ENCODE measurements at regions not wholly inside any gene's neighbourhood (a gene's known extent, or its start where the extent isn't known, plus 50 kb on each side); places are given as distances from the start of the nearest gene placed in this dataset.

DNA sequence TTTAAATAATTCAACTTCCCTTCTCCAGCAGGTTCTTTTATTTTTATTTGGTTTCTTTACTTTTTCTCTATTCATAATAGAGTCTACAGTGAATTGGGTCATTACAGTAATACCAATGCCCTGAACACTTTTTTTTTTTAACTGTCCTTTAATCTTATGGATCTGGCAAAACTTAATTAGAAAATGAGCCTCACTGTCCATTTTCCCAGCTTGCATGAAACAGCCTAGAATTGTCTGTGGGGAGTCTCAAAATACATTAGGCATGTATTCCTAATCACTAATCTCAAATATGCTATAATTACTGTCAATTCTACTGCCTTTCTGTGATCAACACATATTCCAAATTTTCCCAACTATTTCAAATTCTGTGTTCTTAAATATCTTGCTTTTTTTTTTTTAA is 406.8 kb downstream of the ANXA1 start:
- no peak overlapping the region for H3K27ac ChIP-seq
- H3K36me3 ChIP-seq (replicated peaks in 1 of 2; ENCODE audit: insufficient read depth in 1 of 2, low read depth in 2 of 2) = no peaks in the 10 kb centered on the region
- ATAC-seq (no peak), DNase-seq (no peak)
- H3K9me3 ChIP-seq = no peaks in the 10 kb centered on the region
- H3K4me3 ChIP-seq = no peak overlapping the region
- no peak for TF ChIP-seq POLR2A (IDR thresholded peaks at IDR 0.05)
- TF ChIP-seq, protein P1, sequence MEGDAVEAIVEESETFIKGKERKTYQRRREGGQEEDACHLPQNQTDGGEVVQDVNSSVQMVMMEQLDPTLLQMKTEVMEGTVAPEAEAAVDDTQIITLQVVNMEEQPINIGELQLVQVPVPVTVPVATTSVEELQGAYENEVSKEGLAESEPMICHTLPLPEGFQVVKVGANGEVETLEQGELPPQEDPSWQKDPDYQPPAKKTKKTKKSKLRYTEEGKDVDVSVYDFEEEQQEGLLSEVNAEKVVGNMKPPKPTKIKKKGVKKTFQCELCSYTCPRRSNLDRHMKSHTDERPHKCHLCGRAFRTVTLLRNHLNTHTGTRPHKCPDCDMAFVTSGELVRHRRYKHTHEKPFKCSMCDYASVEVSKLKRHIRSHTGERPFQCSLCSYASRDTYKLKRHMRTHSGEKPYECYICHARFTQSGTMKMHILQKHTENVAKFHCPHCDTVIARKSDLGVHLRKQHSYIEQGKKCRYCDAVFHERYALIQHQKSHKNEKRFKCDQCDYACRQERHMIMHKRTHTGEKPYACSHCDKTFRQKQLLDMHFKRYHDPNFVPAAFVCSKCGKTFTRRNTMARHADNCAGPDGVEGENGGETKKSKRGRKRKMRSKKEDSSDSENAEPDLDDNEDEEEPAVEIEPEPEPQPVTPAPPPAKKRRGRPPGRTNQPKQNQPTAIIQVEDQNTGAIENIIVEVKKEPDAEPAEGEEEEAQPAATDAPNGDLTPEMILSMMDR (IDR thresholded peaks at IDR 0.05) = no peak
- no peaks in the 10 kb centered on the region for H3K27me3 ChIP-seq
- H3K4me1 ChIP-seq = no peaks in the 10 kb centered on the region
- intact Hi-C loops (cut with DNase I) = no loop called here

DNA sequence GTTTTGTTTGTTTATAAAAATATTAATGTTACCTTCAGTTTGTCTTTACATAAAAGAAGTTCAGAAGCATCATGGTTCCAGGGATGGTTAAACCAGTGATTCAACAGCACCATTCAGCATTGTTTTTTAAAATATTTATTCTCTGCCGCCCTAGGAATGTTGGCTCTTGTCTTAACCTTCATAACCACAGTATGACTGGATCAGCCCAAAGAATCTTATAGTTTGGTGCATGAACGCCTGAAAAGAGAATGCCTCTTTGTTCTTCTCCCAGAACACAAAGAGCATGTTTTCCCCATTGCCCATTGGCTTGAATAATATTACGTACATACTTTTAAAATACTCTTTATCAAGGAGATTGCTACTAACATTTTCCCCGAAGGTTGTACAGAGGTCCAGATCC is 413.4 kb downstream of the ANXA1 start:
- ATAC-seq (no peak), DNase-seq (no peak)
- intact Hi-C loops (cut with DNase I) = no loop called here
- no peaks in the 10 kb centered on the region for H3K9me3 ChIP-seq
- H3K27me3 ChIP-seq = no peaks in the 10 kb centered on the region
- WGBS, 2 donors = 35 to 47% methylated on average over 4 of the region's 4 CpGs
- no peak overlapping the region for H3K4me3 ChIP-seq
- TF ChIP-seq POLR2A (IDR thresholded peaks at IDR 0.05) = no peak
- TF ChIP-seq, protein P1 (IDR thresholded peaks at IDR 0.05) = no peak
- H3K27ac ChIP-seq = no peak overlapping the region
- no peaks in the 10 kb centered on the region for H3K4me1 ChIP-seq
- no peaks in the 10 kb centered on the region for H3K36me3 ChIP-seq (replicated peaks in 1 of 2; ENCODE audit: insufficient read depth in 1 of 2, low read depth in 2 of 2)

DNA sequence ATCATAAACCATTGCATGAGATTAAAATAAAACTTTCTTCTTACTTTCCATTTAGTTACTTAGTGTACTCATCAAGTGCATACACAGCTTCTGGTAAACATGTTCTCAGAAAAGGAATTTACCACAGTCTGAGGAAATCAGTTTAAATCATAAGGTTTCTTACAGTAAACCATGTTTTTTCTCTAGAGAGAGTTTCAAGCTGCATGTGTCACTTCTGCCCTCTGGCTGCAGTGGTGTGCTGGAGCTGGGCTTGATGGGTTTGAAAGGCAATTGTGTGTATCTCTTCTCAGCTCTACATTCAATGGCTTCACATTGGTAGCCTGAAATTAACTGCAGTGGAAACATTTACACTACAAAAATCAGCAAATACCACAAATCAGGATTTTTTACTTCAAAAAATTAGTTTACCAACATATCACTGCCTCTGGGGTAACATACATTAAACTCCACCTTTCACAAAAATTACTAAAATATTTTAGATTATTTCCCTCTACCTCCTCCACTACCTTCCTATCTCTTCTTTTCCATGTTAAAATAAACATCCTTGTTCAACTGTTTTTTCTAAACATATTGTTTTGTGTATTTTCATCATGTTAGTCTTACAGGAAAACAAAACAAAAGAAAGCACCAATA is 414.3 kb downstream of the ANXA1 start:
- no peaks in the 10 kb centered on the region for H3K27me3 ChIP-seq

DNA sequence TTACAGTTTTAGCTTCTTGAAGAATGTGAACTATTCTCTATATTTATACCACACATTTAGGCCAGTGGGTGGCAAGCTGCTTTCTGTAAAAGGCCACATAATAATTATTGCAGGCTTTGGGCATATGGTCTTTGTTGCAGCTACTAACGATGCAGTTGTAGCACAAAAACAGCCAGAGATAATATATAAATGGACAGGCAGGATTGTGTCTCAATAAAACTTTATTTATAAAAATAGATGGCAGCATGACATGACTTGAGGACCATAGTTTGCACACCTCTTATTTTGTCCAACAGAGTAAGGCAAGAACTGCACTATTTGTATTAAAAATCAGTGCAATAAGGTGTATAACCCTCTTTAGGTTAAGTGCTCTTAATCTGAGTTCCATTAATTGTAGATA is 415.0 kb downstream of the ANXA1 start:
- Histone ChIP-seq H3K9me3 (no peaks in the 10 kb centered on the region), H3K27me3 (no peaks in the 10 kb centered on the region), H3K36me3 (replicated peaks in 1 of 2; ENCODE audit: insufficient read depth in 1 of 2, low read depth in 2 of 2) (no peaks in the 10 kb centered on the region), H3K4me1 (no peaks in the 10 kb centered on the region), H3K4me3 (no peak overlapping the region), H3K27ac (no peak overlapping the region)
- ATAC-seq = no peak
- DNase-seq = no peak
- TF ChIP-seq, protein P1 (IDR thresholded peaks at IDR 0.05) = no peak
- TF ChIP-seq POLR2A (IDR thresholded peaks at IDR 0.05) = no peak
- intact Hi-C loops (cut with DNase I) = no loop called here
- 60 to 78% methylated on average over 1 of the region's 1 CpG for WGBS, 2 donors

More for the DNA sequence above, 414.3 kb downstream of the ANXA1 start:
- TF ChIP-seq POLR2A (IDR thresholded peaks at IDR 0.05) = no peak
- TF ChIP-seq, protein P1 (IDR thresholded peaks at IDR 0.05) = no peak
- intact Hi-C loops (cut with DNase I) = no loop called here
- Histone ChIP-seq H3K4me3 (no peak overlapping the region), H3K9me3 (no peaks in the 10 kb centered on the region), H3K4me1 (no peaks in the 10 kb centered on the region), H3K36me3 (replicated peaks in 1 of 2; ENCODE audit: insufficient read depth in 1 of 2, low read depth in 2 of 2) (no peaks in the 10 kb centered on the region), H3K27ac (no peak overlapping the region)
- DNase-seq = peak in 1 of 4 donors; percentile 5
- ATAC-seq = no peak

DNA sequence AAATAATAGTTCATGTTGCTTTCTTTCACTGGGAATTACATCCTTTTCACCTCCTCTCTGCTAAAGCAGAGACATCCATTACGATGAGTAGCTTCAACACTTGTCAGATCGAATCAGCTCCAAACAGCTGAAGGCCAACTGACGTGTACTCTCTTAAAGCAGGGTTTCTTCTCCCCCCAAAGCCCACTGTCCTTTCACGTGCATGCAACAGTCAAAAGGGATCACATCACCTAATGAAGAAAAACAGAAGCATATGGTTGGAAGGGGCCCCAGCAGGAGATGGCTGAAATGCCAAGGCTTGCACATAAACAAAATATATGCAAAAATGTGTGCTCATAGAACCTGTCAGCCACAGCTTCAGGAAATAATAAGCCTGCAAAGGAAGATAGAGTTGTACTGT is 421.6 kb downstream of the ANXA1 start:
- Histone ChIP-seq H3K4me3 (no peak overlapping the region), H3K27ac (no peak overlapping the region), H3K36me3 (replicated peaks in 1 of 2; ENCODE audit: insufficient read depth in 1 of 2, low read depth in 2 of 2) (no peaks in the 10 kb centered on the region), H3K27me3 (no peaks in the 10 kb centered on the region), H3K9me3 (no peaks in the 10 kb centered on the region), H3K4me1 (no peaks in the 10 kb centered on the region)
- DNase-seq (no peak), ATAC-seq (no peak)
- TF ChIP-seq, protein P1 (IDR thresholded peaks at IDR 0.05) = no peak
- no peak for TF ChIP-seq POLR2A (IDR thresholded peaks at IDR 0.05)
- 36 to 38% methylated on average over 4 of the region's 4 CpGs for WGBS, 2 donors
- intact Hi-C loops (cut with DNase I) = no loop called here

All from body of pancreas (tissue), 4 donors.